ENCODE measurements at regions not wholly inside any gene's neighbourhood (a gene's known extent, or its start where the extent isn't known, plus 50 kb on each side); places are given as distances from the start of the nearest gene placed in this dataset.

DNA sequence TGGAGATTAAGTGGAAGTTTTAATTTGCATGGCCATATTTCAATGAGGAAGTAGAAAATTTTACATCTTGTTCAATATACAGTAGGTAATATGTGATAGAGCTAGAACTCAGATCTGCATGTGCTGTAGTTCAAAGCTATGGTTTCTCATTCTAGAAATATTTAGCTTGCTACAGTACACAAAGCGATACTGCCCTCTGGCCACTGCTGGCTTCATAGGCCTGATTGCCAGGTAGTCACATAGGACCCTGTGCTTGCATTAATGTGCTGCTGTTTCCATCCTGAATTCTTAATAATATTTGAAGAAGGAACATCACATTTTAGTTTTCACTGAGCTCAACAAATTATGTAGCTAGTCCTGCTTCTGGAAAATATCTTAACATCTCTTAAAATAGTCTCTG is 87.0 kb downstream of the PLSCR2 start:
- TF ChIP-seq, protein P1, sequence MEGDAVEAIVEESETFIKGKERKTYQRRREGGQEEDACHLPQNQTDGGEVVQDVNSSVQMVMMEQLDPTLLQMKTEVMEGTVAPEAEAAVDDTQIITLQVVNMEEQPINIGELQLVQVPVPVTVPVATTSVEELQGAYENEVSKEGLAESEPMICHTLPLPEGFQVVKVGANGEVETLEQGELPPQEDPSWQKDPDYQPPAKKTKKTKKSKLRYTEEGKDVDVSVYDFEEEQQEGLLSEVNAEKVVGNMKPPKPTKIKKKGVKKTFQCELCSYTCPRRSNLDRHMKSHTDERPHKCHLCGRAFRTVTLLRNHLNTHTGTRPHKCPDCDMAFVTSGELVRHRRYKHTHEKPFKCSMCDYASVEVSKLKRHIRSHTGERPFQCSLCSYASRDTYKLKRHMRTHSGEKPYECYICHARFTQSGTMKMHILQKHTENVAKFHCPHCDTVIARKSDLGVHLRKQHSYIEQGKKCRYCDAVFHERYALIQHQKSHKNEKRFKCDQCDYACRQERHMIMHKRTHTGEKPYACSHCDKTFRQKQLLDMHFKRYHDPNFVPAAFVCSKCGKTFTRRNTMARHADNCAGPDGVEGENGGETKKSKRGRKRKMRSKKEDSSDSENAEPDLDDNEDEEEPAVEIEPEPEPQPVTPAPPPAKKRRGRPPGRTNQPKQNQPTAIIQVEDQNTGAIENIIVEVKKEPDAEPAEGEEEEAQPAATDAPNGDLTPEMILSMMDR (IDR thresholded peaks at IDR 0.05) = peak in 1 of 12 donors; percentile 6
- TF ChIP-seq POLR2A (IDR thresholded peaks at IDR 0.05) = no peak
